Osteoblast (primary cell): ENCODE measurements at regions not wholly inside any gene's neighbourhood (a gene's known extent, or its start where the extent isn't known, plus 50 kb on each side); places are given as distances from the start of the nearest gene placed in this dataset. TPM values are rescaled to one million over a fixed set of nuclear protein-coding genes. Genes with fewer than 3 reads are reported as not detected.

Experiments
- DNase-seq: peaks from one replicate; pipeline ENCODE4 v3.0.0; 2011; ENCODE audit warnings: low spot score, mixed read lengths; ENCODE audit not compliant: insufficient read length; ENCODE audit errors: missing footprints
- H2AFZ ChIP-seq: 2 replicates; pipeline ENCODE4 v1.6.0; 2011; ENCODE audit warnings: mild to moderate bottlenecking, low read length
- H3K27ac ChIP-seq: 2 replicates; pipeline ENCODE4 v1.5.1; 2011; ENCODE audit warnings: mild to moderate bottlenecking, low read depth, low read length, moderate library complexity
- H3K27me3 ChIP-seq: 2 replicates; pipeline ENCODE4 v1.6.0; 2012; ENCODE audit warnings: mild to moderate bottlenecking, control low read depth, inconsistent platforms, low read length, moderate library complexity; ENCODE audit not compliant: insufficient read depth
- H3K36me3 ChIP-seq: 2 replicates; pipeline ENCODE4 v1.5.1; 2011; ENCODE audit warnings: mild to moderate bottlenecking, low read length, control low read depth, moderate library complexity; ENCODE audit not compliant: insufficient read depth
- H3K4me1 ChIP-seq: 2 replicates; pipeline ENCODE4 v1.5.1; 2011; ENCODE audit warnings: mild to moderate bottlenecking, low read length, control low read depth, moderate library complexity; ENCODE audit not compliant: insufficient read depth
- H3K4me2 ChIP-seq: 2 replicates; pipeline ENCODE4 v1.6.0; 2011; ENCODE audit warnings: mild to moderate bottlenecking, low read length; ENCODE audit not compliant: insufficient read depth
- H3K4me3 ChIP-seq: fragments of 200-600 bp; sonication (generic); 3 replicates; pipeline ENCODE4 v1.5.1; 2012; ENCODE audit warnings: mild to moderate bottlenecking, low read length, inconsistent platforms; ENCODE audit not compliant: insufficient read depth
- H3K79me2 ChIP-seq: 2 replicates; pipeline ENCODE4 v1.6.0; 2012; ENCODE audit warnings: mild to moderate bottlenecking, low read length, control low read depth, inconsistent platforms; ENCODE audit not compliant: insufficient read depth
- H3K9me3 ChIP-seq: 2 replicates; pipeline ENCODE4 v1.5.1; 2011; ENCODE audit warnings: low read depth, low read length, control low read depth
- H4K20me1 ChIP-seq: 2 replicates; pipeline ENCODE4 v1.6.0; 2012; ENCODE audit warnings: mild to moderate bottlenecking, low read length, control low read depth; ENCODE audit not compliant: insufficient read depth
- small RNA-seq: library from RNA; depleted of rRNA; stranded (forward); fragments of <200 nt; gene quantifications from one replicate; pipeline ENCODE3, GENCODE V24; 2012
- TF ChIP-seq, protein P1 (sequence below): IDR thresholded peaks from 2 replicates; pipeline ENCODE4 v1.5.1; 2011; ENCODE audit warnings: mild to moderate bottlenecking, low read depth, low read length, moderate library complexity; ENCODE audit errors: extremely low read depth

- Histone ChIP-seq H3K27me3 (no peaks in the 10 kb centered on the region), H4K20me1 (no peaks in the 10 kb centered on the region), H3K4me1 (no peaks in the 10 kb centered on the region), H3K36me3 (no peaks in the 10 kb centered on the region), H3K27ac (no peak overlapping the region), H3K9me3 (no peaks in the 10 kb centered on the region), H3K4me2 (no peak overlapping the region), H2AFZ (no peak overlapping the region), H3K79me2 (no peaks in the 10 kb centered on the region), H3K4me3 (no peak overlapping the region)
- no peak for DNase-seq
- TF ChIP-seq, protein P1, sequence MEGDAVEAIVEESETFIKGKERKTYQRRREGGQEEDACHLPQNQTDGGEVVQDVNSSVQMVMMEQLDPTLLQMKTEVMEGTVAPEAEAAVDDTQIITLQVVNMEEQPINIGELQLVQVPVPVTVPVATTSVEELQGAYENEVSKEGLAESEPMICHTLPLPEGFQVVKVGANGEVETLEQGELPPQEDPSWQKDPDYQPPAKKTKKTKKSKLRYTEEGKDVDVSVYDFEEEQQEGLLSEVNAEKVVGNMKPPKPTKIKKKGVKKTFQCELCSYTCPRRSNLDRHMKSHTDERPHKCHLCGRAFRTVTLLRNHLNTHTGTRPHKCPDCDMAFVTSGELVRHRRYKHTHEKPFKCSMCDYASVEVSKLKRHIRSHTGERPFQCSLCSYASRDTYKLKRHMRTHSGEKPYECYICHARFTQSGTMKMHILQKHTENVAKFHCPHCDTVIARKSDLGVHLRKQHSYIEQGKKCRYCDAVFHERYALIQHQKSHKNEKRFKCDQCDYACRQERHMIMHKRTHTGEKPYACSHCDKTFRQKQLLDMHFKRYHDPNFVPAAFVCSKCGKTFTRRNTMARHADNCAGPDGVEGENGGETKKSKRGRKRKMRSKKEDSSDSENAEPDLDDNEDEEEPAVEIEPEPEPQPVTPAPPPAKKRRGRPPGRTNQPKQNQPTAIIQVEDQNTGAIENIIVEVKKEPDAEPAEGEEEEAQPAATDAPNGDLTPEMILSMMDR, result no peak
Observed at GRCh38 chr13:60645676-60646075, 248.7 kb downstream of the TDRD3 start.

DNA sequence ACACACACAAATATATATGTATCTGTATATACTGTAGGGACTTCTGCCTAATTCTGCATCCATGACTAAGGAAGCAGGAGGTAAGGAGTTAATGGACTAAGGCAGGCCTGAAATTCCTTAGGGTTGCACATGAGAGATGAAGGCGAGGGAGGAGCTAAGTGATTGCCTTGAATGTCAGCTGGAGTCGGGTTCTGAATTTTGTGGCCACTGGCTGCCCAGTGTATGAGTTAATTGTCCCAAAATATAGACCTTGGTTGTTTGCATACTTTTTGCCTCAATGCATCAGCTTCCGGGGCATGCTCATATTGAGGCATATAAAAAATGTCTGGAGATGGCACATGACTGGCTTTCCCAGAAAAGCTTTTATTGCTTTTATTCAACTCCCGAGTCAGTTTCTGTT, 245.5 kb downstream of the TDRD3 start:
- H3K27me3 ChIP-seq, result no peaks in the 10 kb centered on the region
- H3K4me1 ChIP-seq, result no peaks in the 10 kb centered on the region
- H2AFZ ChIP-seq, result no peak overlapping the region
- no peak overlapping the region for H3K27ac ChIP-seq
- H3K36me3 ChIP-seq, result no peaks in the 10 kb centered on the region
- H3K4me3 ChIP-seq, result no peak overlapping the region
- no peaks in the 10 kb centered on the region for H4K20me1 ChIP-seq
- DNase-seq, result no peak
- H3K9me3 ChIP-seq, result no peaks in the 10 kb centered on the region
- H3K4me2 ChIP-seq, result peak overlapping the region; percentile 21
- H3K79me2 ChIP-seq, result no peaks in the 10 kb centered on the region
- TF ChIP-seq, protein P1, result no peak

DNA sequence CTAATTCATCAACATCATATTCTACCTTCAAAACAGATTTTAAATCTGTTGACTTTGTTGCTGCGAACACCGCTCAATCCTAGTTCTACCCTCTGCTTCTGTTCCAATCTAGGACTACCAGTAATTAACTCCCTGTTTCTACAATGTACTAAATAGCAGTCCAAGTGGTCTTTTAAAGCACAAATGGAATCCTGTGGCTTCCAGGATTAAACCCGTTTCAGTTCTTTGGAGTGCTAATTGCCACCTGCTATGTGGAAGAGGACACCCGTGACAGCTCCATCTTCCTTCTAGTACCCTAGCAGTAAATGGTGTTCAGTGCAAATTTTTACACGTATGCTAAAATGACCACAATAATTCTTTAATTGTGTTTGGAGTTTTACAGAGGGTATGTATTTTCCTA, 232.1 kb downstream of the TDRD3 start:
- DNase-seq, result no peak
- H4K20me1 ChIP-seq, result no peaks in the 10 kb centered on the region

DNA sequence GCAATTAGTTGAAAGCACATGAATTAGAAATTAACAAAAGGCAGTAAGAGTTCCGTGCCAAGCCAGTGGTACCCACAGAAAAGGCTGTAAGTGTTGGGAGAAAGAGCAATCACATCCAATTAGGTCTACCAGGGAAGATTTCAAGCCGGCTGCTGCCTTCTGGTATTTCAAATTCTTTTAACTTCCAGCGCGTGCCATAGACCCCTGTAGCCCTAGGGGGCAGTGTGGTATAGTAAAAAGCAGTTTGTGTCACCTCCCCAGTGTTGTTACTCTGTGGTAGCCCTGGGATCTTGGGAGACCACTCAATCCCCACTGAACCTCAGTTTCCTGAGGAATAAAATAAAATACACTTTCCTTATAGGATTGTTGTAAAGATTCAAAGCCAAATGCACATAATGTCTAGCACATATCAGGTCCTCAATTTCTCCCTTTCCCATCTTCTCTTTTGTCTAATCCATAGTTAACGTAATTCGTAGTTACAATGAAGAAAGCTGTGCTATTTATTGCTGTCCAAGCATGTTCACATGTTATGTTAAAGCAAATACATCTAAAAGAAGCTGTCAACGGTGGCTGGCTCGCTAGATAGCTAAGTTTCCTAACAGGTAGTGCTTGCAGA, 230.2 kb downstream of the TDRD3 start:
- Histone ChIP-seq H3K4me2 (no peak overlapping the region), H3K27ac (no peak overlapping the region), H3K4me3 (no peak overlapping the region), H3K9me3 (no peaks in the 10 kb centered on the region), H4K20me1 (no peaks in the 10 kb centered on the region), H2AFZ (no peak overlapping the region), H3K36me3 (no peaks in the 10 kb centered on the region), H3K4me1 (no peaks in the 10 kb centered on the region), H3K79me2 (no peaks in the 10 kb centered on the region), H3K27me3 (peaks cover 3% of the 10 kb centered on the region)
- TF ChIP-seq, protein P1, result peak; percentile 74
- peak; percentile 58 for DNase-seq

More for the DNA sequence above, 232.1 kb downstream of the TDRD3 start:
- Histone ChIP-seq H3K27me3 (no peaks in the 10 kb centered on the region), H3K27ac (no peak overlapping the region), H2AFZ (no peak overlapping the region), H3K4me3 (no peak overlapping the region), H3K36me3 (no peaks in the 10 kb centered on the region), H3K9me3 (no peaks in the 10 kb centered on the region), H3K4me1 (no peaks in the 10 kb centered on the region), H3K4me2 (no peak overlapping the region), H3K79me2 (no peaks in the 10 kb centered on the region)
- TF ChIP-seq, protein P1, result no peak

Small RNA genes in the stretch of these regions (small RNA-seq; reads per million reads assigned to genes)
- gene MIR3169, result not detected
- gene RNY3P5, result not detected
